HEK293 (cell line): ENCODE measurements at regions not wholly inside any gene's neighbourhood (a gene's known extent, or its start where the extent isn't known, plus 50 kb on each side); places are given as distances from the start of the nearest gene placed in this dataset.

Source experiments
- CTCF ChIA-PET: fragments of 350-600 bp; formaldehyde crosslinking; extraction: SDS; loops from one replicate; lab custom pipeline; 2021; ENCODE audit warnings: antibody characterized with exemption; lab: Yijun Ruan, JAX
- POLR2A ChIA-PET: fragments of 300-600 bp; formaldehyde crosslinking; extraction: SDS; loops from one replicate; lab custom pipeline; 2020; ENCODE audit warnings: antibody characterized with exemption, inconsistent platforms; lab: Yijun Ruan, JAX
- H3K27ac ChIP-seq: fragments of 200-500 bp; sonication (Bioruptor generic); 2 replicates; pipeline ENCODE4 v1.5.1; 2014; ENCODE audit warnings: low read depth, low read length, control low read depth, inconsistent platforms; ENCODE audit errors: extremely low read depth
- H3K36me3 ChIP-seq, 2 experiments: fragments of 200-500 bp in 1 of 2; sonication (Bioruptor generic) in 1 of 2; 1 replicate in 1 of 2; 2 replicates in 1 of 2; pipeline ENCODE4 v1.5.1; 2014 to 2017; ENCODE audit warnings: inconsistent platforms in 2 of 2, low read length in 2 of 2; ENCODE audit not compliant: control insufficient read depth in 2 of 2, insufficient read depth in 1 of 2
- H3K4me1 ChIP-seq: fragments of 200-500 bp; sonication (Bioruptor generic); 2 replicates; pipeline ENCODE4 v1.5.1; 2014; ENCODE audit warnings: mild to moderate bottlenecking, low read length, inconsistent platforms; ENCODE audit not compliant: control insufficient read depth, insufficient read depth
- H3K4me3 ChIP-seq: 2 replicates; pipeline ENCODE4 v1.5.1; 2011; ENCODE audit warnings: low read depth, mild to moderate bottlenecking, control low read depth, low read length, moderate library complexity
- H3K9me3 ChIP-seq: fragments of 200-500 bp; sonication (Bioruptor generic); 2 replicates; pipeline ENCODE4 v1.5.1; 2014; ENCODE audit warnings: low read depth, low read length, inconsistent platforms; ENCODE audit not compliant: control insufficient read depth, insufficient read depth
- EGR2 ChIP-seq: fragments of 450-650 bp; formaldehyde crosslinking; IDR thresholded peaks from 2 replicates; pipeline ENCODE4 v1.5.1; 2016; ENCODE audit warnings: low read depth, missing biosample characterization, missing genetic modification characterization
- FEZF1 ChIP-seq: fragments of 450-650 bp; formaldehyde crosslinking; IDR thresholded peaks from 2 replicates; pipeline ENCODE4 v1.5.1; 2016; ENCODE audit warnings: missing biosample characterization, missing genetic modification characterization
- ZNF2 ChIP-seq: fragments of 450-650 bp; formaldehyde crosslinking; IDR thresholded peaks from 2 replicates; pipeline ENCODE4 v1.5.1; 2016; ENCODE audit warnings: missing biosample characterization, missing genetic modification characterization
- ZNF266 ChIP-seq: fragments of 450-650 bp; formaldehyde crosslinking; IDR thresholded peaks from 2 replicates; pipeline ENCODE4 v1.5.1; 2016; ENCODE audit warnings: missing biosample characterization, missing genetic modification characterization, low read depth
- ZNF335 ChIP-seq: fragments of 450-650 bp; formaldehyde crosslinking; conservative IDR thresholded peaks from 2 replicates; pipeline ENCODE4 v1.5.1; 2016; ENCODE audit warnings: missing biosample characterization, missing genetic modification characterization
- ZNF510 ChIP-seq: fragments of 450-650 bp; formaldehyde crosslinking; IDR thresholded peaks from 2 replicates; pipeline ENCODE4 v1.5.1; 2018; ENCODE audit warnings: mild to moderate bottlenecking, missing genetic modification characterization, missing biosample characterization; ENCODE audit not compliant: insufficient replicate concordance
- ZNF530 ChIP-seq: fragments of 450-650 bp; formaldehyde crosslinking; IDR thresholded peaks from 2 replicates; pipeline ENCODE4 v1.5.1; 2016; ENCODE audit warnings: low read depth, missing biosample characterization, missing genetic modification characterization
- ZNF548 ChIP-seq: fragments of 450-650 bp; formaldehyde crosslinking; IDR thresholded peaks from 2 replicates; pipeline ENCODE4 v1.5.1; 2016; ENCODE audit warnings: missing biosample characterization, missing genetic modification characterization
- ZNF558 ChIP-seq: fragments of 450-650 bp; formaldehyde crosslinking; IDR thresholded peaks from 2 replicates; pipeline ENCODE4 v1.5.1; 2016; ENCODE audit warnings: missing biosample characterization, missing genetic modification characterization
- ZNF560 ChIP-seq: fragments of 450-650 bp; formaldehyde crosslinking; IDR thresholded peaks from 2 replicates; pipeline ENCODE4 v1.5.1; 2017; ENCODE audit warnings: missing biosample characterization, missing genetic modification characterization, borderline replicate concordance
- ZNF785 ChIP-seq: fragments of 450-650 bp; formaldehyde crosslinking; IDR thresholded peaks from 2 replicates; pipeline ENCODE4 v1.5.1; 2016; ENCODE audit warnings: missing biosample characterization, missing genetic modification characterization
- ZNF792 ChIP-seq: fragments of 450-650 bp; formaldehyde crosslinking; IDR thresholded peaks from 2 replicates; pipeline ENCODE4 v1.5.1; 2016; ENCODE audit warnings: missing biosample characterization, missing genetic modification characterization
- TF ChIP-seq, protein P1 (sequence below): fragments of 450-650 bp; formaldehyde crosslinking; IDR thresholded peaks from 2 replicates; pipeline ENCODE4 v1.5.1; 2016; ENCODE audit warnings: missing biosample characterization, missing genetic modification characterization
- TF ChIP-seq, protein P2 (sequence below): fragments of 450-650 bp; formaldehyde crosslinking; IDR thresholded peaks from 2 replicates; pipeline ENCODE4 v1.5.1; 2016; ENCODE audit warnings: missing biosample characterization, missing genetic modification characterization
- TF ChIP-seq, protein P3 (sequence below): fragments of 450-650 bp; IDR thresholded peaks from 2 replicates; pipeline ENCODE4 v1.5.1; 2018; ENCODE audit warnings: missing biosample characterization, missing genetic modification characterization
- TF ChIP-seq, protein P4 (sequence below): fragments of 450-650 bp; formaldehyde crosslinking; IDR thresholded peaks from 2 replicates; pipeline ENCODE4 v1.5.1; 2017; ENCODE audit warnings: missing biosample characterization, missing genetic modification characterization

DNA sequence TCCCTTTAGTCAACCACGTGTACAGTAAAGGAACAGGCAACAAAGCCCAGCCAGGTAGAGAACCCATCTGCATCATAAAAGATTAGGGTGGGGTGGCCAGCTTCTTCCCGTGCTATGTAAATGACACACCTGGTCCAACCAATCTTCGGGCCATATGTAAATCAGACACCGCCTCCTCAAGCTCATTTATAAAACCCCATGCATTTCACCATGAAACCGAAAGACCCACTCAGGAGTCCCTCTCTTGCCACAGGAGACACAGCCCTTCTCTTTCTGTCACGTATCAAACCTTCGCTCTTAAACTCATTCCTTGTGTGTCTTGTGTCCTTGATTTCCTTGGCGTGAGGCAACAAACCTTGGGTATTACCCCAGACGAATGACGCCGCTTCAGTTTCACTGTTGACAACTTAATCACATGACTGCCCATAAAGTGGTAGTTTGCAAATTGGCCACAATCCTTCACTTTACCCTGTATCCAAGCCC lies 59.8 kb upstream of the TBPL2 start:
- Histone ChIP-seq H3K4me1 (no peaks in the 10 kb centered on the region), H3K9me3 (no peaks in the 10 kb centered on the region), H3K36me3 (no peaks in the 10 kb centered on the region), H3K4me3 (no peak overlapping the region), H3K27ac (no peak overlapping the region)
- ChIA-PET POLR2A (no interaction called here), CTCF (interaction anchor here (1.0 kb wide), 1 partner anchor 86 kb away, joined by 3 read pairs; no protein-coding TSS in a partner anchor)
- TF ChIP-seq EGR2 (tag by site-specific recombination) (no peak), ZNF2 (tag by site-specific recombination) (no peak), ZNF548 (tag by site-specific recombination) (no peak), ZNF266 (tag by site-specific recombination) (no peak), ZNF558 (no peak), ZNF792 (tag by site-specific recombination) (no peak), ZNF530 (tag by site-specific recombination) (no peak), ZNF785 (tag by site-specific recombination) (no peak)
- TF ChIP-seq, protein P1, sequence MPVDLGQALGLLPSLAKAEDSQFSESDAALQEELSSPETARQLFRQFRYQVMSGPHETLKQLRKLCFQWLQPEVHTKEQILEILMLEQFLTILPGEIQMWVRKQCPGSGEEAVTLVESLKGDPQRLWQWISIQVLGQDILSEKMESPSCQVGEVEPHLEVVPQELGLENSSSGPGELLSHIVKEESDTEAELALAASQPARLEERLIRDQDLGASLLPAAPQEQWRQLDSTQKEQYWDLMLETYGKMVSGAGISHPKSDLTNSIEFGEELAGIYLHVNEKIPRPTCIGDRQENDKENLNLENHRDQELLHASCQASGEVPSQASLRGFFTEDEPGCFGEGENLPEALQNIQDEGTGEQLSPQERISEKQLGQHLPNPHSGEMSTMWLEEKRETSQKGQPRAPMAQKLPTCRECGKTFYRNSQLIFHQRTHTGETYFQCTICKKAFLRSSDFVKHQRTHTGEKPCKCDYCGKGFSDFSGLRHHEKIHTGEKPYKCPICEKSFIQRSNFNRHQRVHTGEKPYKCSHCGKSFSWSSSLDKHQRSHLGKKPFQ (tag by site-specific recombination), result no peak
- TF ChIP-seq, protein P2, sequence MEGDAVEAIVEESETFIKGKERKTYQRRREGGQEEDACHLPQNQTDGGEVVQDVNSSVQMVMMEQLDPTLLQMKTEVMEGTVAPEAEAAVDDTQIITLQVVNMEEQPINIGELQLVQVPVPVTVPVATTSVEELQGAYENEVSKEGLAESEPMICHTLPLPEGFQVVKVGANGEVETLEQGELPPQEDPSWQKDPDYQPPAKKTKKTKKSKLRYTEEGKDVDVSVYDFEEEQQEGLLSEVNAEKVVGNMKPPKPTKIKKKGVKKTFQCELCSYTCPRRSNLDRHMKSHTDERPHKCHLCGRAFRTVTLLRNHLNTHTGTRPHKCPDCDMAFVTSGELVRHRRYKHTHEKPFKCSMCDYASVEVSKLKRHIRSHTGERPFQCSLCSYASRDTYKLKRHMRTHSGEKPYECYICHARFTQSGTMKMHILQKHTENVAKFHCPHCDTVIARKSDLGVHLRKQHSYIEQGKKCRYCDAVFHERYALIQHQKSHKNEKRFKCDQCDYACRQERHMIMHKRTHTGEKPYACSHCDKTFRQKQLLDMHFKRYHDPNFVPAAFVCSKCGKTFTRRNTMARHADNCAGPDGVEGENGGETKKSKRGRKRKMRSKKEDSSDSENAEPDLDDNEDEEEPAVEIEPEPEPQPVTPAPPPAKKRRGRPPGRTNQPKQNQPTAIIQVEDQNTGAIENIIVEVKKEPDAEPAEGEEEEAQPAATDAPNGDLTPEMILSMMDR, result no peak

DNA sequence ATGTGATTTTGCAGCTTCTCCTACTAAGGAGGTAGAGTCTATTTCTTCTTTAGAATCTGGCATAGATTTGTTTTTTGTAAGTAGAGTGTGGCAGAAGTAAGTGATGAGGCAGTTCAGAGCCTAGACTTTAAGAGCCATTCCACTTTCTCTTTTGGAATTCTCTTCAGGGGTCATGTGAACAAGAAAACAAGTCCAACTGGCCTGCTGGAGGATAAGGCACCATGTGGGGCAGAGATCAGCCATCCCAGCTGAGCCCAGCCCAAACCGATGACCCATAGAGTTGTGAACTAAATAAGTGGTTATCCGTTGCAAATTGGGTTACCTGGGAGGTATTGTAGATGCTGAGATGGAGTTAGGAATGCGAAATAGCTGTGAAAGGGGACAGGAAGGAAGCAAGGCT lies 60.3 kb upstream of the TBPL2 start:
- Histone ChIP-seq H3K4me3 (no peak overlapping the region), H3K9me3 (no peaks in the 10 kb centered on the region), H3K4me1 (no peaks in the 10 kb centered on the region), H3K27ac (no peak overlapping the region), H3K36me3 (no peaks in the 10 kb centered on the region)
- CTCF ChIA-PET, result interaction anchor here (1.0 kb wide), 1 partner anchor 86 kb away, joined by 3 read pairs; no protein-coding TSS in a partner anchor
- TF ChIP-seq, protein P3, sequence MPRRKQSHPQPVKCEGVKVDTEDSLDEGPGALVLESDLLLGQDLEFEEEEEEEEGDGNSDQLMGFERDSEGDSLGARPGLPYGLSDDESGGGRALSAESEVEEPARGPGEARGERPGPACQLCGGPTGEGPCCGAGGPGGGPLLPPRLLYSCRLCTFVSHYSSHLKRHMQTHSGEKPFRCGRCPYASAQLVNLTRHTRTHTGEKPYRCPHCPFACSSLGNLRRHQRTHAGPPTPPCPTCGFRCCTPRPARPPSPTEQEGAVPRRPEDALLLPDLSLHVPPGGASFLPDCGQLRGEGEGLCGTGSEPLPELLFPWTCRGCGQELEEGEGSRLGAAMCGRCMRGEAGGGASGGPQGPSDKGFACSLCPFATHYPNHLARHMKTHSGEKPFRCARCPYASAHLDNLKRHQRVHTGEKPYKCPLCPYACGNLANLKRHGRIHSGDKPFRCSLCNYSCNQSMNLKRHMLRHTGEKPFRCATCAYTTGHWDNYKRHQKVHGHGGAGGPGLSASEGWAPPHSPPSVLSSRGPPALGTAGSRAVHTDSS (tag by site-specific recombination), result no peak
- TF ChIP-seq, protein P4, sequence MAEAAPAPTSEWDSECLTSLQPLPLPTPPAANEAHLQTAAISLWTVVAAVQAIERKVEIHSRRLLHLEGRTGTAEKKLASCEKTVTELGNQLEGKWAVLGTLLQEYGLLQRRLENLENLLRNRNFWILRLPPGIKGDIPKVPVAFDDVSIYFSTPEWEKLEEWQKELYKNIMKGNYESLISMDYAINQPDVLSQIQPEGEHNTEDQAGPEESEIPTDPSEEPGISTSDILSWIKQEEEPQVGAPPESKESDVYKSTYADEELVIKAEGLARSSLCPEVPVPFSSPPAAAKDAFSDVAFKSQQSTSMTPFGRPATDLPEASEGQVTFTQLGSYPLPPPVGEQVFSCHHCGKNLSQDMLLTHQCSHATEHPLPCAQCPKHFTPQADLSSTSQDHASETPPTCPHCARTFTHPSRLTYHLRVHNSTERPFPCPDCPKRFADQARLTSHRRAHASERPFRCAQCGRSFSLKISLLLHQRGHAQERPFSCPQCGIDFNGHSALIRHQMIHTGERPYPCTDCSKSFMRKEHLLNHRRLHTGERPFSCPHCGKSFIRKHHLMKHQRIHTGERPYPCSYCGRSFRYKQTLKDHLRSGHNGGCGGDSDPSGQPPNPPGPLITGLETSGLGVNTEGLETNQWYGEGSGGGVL (tag by site-specific recombination), result no peak
- TF ChIP-seq ZNF560 (tag by site-specific recombination) (no peak), ZNF335 (no peak), FEZF1 (tag by site-specific recombination) (no peak), ZNF510 (tag by site-specific recombination) (no peak)
- POLR2A ChIA-PET, result no interaction called here
